ENCODE measurements at regions not wholly inside any gene's neighbourhood (a gene's known extent, or its start where the extent isn't known, plus 50 kb on each side); places are given as distances from the start of the nearest gene placed in this dataset.

DNA sequence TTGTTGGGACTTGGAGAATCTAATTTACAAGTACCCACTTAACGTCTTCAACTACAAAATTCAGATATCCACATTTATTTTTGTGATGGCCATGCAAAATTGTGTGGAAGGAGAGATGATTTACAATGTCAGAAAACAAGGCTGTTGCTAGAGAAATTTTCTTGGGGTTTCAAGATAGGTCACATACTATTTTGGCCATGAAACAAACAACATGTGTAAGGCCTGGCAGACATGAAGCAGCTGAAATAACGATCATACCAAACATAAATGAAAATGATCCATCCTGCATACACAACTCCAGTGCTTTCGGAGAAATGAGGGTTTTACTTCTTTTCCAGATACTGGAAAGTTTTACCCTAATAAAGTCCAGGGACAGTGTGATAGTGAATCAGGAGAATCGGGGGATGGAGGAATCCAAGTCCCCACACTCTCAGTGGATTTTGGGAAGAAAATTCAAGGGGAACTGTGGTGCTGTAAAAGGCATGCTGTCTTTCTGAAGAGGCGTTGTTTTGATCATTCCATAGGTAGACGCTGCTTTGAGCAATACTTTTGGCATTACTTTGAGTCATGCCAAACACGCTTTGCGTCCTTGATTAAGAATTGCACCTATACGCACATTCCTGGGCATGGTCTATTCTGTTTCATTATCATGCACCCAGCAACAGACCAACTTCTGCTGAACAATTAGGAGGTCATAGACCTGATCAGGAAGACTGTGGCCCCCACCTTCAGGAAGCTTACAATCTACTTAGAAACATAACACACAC lies 79.4 kb downstream of the POU3F3 start:
- intact Hi-C loops (cut with DNase I) = no loop called here
- no peaks in the 10 kb centered on the region for H3K36me3 ChIP-seq (replicated peaks in 1 of 2; ENCODE audit: insufficient read depth in 1 of 2, low read depth in 2 of 2)
- DNase-seq (no peak), ATAC-seq (no peak)
- H3K4me1 ChIP-seq = no peaks in the 10 kb centered on the region
- 75 to 78% methylated on average over 9 of the region's 9 CpGs for WGBS, 2 donors
- no peak overlapping the region for H3K27ac ChIP-seq
- no peak overlapping the region for H3K4me3 ChIP-seq
- H3K27me3 ChIP-seq = no peaks in the 10 kb centered on the region
- TF ChIP-seq POLR2A (IDR thresholded peaks at IDR 0.05) = no peak
- TF ChIP-seq, protein P1, sequence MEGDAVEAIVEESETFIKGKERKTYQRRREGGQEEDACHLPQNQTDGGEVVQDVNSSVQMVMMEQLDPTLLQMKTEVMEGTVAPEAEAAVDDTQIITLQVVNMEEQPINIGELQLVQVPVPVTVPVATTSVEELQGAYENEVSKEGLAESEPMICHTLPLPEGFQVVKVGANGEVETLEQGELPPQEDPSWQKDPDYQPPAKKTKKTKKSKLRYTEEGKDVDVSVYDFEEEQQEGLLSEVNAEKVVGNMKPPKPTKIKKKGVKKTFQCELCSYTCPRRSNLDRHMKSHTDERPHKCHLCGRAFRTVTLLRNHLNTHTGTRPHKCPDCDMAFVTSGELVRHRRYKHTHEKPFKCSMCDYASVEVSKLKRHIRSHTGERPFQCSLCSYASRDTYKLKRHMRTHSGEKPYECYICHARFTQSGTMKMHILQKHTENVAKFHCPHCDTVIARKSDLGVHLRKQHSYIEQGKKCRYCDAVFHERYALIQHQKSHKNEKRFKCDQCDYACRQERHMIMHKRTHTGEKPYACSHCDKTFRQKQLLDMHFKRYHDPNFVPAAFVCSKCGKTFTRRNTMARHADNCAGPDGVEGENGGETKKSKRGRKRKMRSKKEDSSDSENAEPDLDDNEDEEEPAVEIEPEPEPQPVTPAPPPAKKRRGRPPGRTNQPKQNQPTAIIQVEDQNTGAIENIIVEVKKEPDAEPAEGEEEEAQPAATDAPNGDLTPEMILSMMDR (IDR thresholded peaks at IDR 0.05) = no peak
- no peaks in the 10 kb centered on the region for H3K9me3 ChIP-seq

DNA sequence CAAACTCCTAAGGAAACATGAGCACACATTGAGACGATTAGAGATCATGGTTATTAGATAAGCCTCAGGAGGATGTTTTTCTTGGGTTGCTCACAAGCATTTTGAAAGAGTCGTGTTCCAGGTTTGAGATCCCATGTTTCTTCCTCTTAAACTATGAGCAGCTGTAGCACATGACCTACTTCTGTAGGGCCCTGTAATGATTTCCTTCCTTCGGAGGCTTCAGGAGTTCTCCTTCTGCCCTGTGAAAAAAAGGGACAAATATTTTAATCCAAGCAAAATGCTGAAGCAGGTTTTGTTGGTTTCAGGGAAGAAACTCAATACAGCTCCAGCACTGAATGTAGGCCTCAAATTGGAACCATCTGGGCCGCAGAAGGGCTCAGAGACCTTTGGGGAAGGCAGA lies 82.6 kb downstream of the POU3F3 start:
- Histone ChIP-seq H3K36me3 (replicated peaks in 1 of 2; ENCODE audit: insufficient read depth in 1 of 2, low read depth in 2 of 2) (no peaks in the 10 kb centered on the region), H3K9me3 (no peaks in the 10 kb centered on the region), H3K4me3 (no peak overlapping the region), H3K27me3 (no peaks in the 10 kb centered on the region), H3K27ac (no peak overlapping the region), H3K4me1 (peaks cover 7% of the 10 kb centered on the region)
- TF ChIP-seq, protein P1 (IDR thresholded peaks at IDR 0.05) = no peak
- no peak for TF ChIP-seq POLR2A (IDR thresholded peaks at IDR 0.05)
- WGBS, 2 donors = 63 to 74% methylated on average over 4 of the region's 4 CpGs
- ATAC-seq (no peak), DNase-seq (no peak)
- intact Hi-C loops (cut with DNase I) = no loop called here

DNA sequence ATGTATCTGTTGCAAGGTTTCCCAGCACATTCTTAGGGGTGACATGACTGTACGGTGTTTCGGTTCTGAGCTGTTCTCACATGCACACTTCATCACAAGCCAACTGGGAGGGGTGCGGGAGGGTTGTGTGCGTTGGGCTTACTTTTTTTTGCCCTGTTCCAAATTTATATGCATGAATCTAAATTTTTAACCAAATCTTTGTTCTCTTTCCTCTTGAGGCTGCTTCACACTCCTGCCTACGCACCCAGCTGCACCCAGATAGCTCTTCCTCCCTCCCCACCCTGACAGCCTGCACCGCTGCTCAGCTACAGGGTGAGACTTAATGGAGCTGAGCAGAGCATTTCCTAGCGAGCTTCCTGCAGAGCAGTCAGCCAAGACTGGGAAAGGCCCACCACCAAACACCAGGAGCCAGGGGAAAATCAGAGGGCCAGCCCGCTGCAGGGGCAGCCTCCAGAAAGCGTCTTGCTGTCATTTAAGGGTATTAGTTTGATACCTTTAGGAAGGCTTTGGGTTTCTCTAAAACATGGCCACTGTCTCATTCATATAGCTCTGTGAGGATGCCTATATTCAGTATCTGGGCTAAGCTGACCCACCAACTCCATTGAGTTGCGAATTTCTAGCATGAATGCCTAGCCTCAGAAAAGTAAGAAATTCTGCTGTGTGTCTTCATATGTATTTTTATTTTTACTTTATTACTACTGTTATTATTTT lies 84.5 kb downstream of the POU3F3 start:
- no peaks in the 10 kb centered on the region for H3K9me3 ChIP-seq
- no peak for TF ChIP-seq POLR2A (IDR thresholded peaks at IDR 0.05)
- TF ChIP-seq, protein P1 (IDR thresholded peaks at IDR 0.05) = no peak
- peaks cover 7% of the 10 kb centered on the region for H3K4me1 ChIP-seq
- no peak for DNase-seq
- H3K27me3 ChIP-seq = no peaks in the 10 kb centered on the region
- H3K27ac ChIP-seq = no peak overlapping the region
- no peak for ATAC-seq
- no peaks in the 10 kb centered on the region for H3K36me3 ChIP-seq (replicated peaks in 1 of 2; ENCODE audit: insufficient read depth in 1 of 2, low read depth in 2 of 2)
- intact Hi-C loops (cut with DNase I) = no loop called here
- H3K4me3 ChIP-seq = no peak overlapping the region
- 78 to 88% methylated on average over 10 of the region's 10 CpGs for WGBS, 2 donors

DNA sequence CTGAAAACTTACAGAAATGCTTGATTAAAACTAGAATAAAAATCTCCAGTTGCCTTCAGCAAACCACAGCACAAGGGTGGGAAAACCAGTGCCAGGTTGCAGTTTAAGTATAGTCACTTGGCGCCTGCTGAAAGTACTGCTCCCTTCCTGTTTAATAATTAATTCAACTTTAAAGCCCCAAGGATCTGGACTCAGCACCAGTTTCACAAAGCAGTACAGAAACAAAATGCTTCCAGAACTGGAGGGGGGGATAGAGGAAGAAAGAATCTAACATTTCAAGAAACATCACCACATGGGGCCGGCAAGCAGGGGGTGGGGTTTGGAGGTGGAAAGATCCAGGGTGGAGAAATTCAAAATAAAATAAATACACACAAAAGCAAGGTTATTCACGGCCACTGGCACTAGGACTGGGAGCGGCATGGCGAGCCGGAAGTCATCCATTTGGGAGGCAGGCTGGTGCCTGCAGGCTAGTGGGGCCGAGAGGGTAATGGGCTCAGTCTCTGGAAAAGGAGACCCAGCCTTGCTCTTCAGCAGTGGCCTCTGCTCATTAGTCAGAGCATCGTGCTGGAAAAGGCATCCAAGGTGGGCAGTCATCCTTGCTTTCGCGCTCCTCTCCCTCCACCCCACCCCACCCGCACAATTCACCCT lies 85.8 kb downstream of the POU3F3 start:
- Histone ChIP-seq H3K27ac (peak overlapping the region in 3 of 4 donors; percentile 0 to 32 (median 18)), H3K9me3 (no peaks in the 10 kb centered on the region), H3K4me3 (no peak overlapping the region), H3K4me1 (peaks cover 7% of the 10 kb centered on the region), H3K36me3 (replicated peaks in 1 of 2; ENCODE audit: insufficient read depth in 1 of 2, low read depth in 2 of 2) (no peaks in the 10 kb centered on the region), H3K27me3 (no peaks in the 10 kb centered on the region)
- ATAC-seq (peak; percentile 78), DNase-seq (peak in 3 of 4 donors; percentile 26 to 44 (median 32))
- intact Hi-C loops (cut with DNase I) = no loop called here
- TF ChIP-seq POLR2A (IDR thresholded peaks at IDR 0.05) = no peak
- TF ChIP-seq, protein P1 (IDR thresholded peaks at IDR 0.05) = no peak
- 34 to 36% methylated on average over 10 to 11 of the region's 11 CpGs for WGBS, 2 donors
